ENCODE measurements at regions not wholly inside any gene's neighbourhood (a gene's known extent, or its start where the extent isn't known, plus 50 kb on each side); places are given as distances from the start of the nearest gene placed in this dataset.

DNA sequence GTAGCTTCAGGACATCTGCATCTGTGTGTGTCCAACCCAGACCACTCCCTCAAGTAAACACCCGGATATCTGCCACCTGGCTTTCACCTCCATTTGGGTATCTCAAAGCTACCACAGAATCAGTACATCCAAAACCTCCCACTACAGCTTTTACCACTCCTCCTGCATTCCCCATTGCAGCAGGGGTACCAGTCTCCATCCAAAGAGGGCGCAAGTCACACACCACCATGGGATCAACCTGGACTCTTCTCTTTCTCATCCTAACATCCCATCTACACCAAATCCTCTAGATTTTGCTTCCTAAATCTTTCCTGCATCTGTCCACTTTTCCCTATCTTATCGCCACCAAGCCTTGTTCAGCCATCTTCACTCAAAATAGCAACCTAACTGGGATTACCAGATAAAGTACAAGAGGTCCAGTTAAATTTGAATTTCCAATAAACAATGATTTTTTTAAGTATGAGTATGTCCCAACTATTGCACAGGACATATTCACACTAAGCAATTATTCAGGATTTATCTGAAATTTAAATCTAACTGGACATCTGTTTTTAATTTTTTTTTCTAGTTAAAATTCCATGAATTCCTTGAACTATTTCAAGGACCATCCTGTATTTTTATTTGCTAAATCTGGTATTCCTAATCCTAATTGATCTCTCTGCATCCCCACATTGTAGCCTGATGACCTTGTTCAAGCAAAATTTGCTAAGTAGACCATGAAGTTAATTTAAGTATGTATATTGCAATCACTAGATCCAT lies 164.3 kb upstream of the MLN start:
- no peak for DNase-seq

DNA sequence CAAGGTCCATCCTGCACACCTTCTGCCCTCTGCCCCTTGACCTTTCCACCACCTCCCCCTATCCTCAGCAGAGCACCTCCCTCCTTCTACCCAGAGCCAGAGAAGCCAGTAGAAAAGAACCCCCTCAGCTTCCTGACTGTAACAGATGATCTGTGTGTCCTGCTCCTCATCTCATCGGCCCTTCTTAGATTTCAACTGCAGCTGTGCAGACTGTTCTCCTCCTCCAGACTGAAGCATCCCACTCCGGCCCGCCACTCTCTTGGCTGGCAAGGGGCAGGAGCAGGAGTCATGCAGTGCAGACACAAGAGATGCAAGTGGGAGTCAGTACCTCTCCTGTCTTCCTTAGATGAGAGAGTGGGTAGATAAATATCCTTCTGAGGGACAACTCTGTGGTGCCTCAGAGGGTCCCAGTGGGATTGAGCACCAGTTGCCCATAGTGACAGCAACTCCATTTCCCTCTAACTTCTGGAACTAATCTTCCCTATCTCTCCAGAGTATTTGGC lies 163.5 kb upstream of the MLN start:
- DNase-seq: no peak

DNA sequence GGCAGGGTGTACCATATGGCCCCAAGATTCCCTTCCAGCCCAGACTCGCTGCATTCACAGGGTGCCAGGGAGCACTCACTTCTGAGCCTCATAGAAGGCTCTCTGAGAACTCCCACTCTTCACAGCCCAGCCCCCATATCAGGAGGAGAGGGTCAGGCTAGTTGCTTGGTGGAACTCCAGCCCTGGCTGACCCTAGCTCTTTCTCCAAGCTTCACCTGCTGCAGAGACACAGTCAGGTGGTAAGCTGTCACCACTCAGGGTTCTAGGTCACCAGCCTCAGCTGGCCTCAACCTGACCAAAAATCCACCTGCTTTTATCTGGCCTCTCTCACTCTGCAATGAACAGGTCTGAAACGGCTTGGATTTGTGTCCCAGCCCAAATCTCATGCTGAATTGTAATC lies 162.7 kb upstream of the MLN start:
- no peak for DNase-seq

DNA sequence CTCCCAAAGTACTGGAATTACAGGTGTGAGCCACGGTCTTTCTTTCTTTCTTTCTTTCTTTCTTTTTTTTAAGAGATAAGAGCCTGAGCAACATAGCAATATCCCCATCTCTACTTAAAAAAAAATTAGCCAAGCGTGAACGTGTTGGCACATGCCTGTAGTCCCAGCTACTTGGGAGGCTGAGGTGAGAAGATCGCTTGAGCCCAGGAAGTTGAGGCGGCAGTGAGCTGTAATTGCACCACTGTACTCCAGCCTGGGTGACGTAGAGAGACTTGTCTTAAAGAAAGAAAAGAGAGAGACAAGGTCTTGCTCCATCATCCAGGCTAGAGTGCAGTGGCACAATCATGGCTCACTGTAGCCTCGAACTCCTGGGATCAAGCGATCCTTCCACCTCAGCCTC lies 162.0 kb upstream of the MLN start:
- no peak for DNase-seq

DNA sequence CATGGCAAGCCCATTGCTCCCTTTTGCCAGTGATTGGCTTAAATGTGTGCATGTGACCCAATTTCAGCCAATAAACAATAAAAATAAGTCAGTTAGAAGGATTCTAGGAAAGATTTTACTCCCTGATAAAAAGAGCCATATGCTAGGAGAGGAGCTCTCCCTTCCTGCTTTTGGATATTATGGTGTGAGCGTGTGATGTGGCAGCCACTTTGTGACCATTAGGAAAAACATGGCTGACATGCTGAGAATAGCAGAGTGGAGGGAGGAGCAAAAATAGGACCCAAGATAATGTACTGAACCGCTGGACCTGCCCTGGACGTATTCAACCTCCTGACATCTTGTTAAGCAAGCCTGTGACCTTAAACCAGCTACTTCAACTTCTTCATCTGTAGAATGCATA lies 160.6 kb upstream of the MLN start:
- DNase-seq: no peak

DNA sequence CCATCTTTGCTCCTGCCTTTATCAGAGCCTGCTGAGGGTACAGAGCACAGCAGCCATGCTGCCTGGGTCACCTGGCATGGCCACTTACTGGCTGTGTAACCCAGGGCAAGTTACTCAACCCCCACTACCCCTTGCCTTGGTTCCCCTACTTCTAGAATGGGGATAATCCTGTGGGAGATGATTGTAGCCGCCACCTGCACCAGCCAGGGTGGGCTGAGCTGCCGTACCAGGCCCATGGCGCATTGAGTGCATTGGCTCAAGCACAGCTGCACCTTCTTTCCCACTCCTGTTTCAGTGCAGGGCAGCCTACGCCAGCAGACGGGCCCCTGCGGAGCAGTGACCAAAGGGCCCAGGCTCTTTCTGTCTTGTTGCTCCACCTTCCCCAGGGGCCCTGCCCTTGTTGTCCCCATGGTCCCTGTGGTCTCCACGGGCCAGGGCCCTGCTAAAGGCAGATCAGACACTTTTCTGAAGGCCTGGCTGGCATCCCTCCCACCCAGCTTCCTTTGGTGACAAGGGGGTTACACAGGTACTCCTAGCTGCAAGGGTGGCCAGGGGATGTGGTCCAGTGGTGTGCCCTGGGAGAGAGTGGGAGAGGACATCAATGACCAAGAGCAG lies 159.4 kb upstream of the MLN start:
- no peak for DNase-seq

DNA sequence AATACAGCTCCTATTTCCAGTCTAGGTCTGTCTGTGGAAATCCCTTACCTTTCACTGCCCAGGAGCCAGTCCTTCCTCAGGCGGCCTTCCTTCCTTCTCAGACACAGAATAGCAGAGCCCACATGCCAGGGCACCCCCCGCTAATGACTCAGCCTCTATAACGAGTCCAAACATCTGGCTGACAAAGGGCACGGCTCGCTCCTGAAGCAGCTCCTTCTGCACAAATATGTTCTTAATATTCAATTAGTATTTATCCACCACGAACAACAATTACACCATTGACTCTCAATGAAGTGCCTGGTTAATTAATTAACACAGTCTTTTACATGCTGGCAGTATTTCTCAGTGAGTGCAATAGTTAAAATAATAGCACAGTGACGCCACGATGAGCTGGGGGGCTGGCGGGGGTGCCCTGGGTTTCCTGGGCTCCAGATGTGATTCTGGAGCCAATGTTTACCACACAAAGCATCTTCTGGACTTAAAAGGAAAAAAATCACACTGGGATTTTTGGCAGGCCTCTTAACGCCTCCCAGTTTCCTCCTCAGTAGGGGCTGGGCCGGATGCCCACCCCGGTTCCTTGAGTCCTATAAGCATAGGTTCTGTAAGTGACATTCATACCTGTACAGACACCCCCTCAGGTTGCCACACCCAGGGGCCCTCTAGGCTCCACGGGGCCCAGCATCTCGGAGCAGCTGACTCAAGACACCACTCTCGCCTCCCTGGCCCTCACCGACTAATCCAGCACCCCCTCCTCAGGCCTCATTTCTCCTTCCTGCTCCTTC lies 158.6 kb upstream of the MLN start:
- peak; percentile 15 for DNase-seq

DNA sequence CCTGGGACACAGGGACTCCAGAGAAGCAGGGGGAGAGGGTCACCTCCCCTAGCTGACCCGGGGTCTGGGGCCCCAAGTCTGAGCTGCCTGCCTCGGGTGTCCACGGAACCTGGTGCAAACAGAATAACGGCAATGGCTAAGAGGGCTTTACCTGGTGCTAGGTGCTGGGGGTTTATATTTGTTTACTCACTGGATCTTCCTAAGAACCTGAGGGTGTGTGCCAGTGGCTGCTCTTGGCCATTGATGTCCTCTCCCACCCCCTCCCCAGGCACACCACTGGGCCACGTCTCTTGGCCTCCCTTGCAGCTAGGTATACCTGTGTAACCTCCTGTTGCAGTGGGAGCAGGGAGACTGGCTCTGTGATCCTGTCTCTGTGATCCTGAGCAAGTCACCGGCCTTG lies 157.9 kb upstream of the MLN start:
- DNase-seq: no peak

DNA sequence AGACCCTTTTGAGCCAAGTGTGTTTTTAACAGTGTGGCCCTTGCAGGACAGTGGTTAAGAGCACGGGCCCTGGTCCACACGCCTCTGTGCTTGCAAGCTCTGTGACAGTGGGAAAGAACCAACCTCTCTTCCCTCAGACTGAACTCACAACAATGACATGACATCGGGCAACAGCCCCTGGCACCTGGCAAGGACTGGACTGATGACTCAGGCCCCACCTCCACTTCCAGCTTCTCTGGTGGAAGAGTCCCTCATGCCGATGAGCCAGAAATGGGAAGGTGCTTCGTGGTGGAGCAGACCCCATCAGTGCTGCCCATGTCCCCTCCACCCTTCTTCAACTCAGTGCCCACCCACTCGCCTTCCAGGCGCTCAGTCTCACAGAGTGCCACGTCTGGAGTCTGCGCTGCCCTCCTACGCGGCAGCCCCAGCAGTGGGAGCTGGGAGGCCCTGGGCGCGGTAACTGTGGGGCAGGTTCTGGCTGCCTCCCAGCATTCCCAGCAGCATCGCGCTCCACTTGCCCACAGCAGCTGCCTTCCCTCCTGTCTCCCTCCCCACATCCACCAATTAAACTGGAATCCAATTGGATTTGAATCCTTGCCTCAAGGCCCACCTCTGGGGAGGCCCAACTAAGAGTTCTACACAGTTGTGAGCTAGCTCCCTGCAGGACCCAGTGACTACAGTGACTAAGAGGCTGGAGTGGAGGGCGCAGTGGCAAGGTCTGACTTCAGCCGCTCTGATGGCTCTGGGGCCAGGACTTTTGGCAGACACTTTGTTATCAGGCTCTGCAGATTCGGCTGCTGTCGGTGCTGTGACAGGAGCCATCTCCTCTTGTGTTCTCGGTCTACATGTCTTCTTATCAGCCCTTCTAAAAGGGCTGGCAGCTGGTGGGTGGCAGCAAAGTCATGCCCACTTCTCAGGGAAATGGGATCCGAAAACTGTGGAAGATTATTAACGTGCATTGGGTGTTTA lies 156.8 kb upstream of the MLN start:
- no peak for DNase-seq

DNA sequence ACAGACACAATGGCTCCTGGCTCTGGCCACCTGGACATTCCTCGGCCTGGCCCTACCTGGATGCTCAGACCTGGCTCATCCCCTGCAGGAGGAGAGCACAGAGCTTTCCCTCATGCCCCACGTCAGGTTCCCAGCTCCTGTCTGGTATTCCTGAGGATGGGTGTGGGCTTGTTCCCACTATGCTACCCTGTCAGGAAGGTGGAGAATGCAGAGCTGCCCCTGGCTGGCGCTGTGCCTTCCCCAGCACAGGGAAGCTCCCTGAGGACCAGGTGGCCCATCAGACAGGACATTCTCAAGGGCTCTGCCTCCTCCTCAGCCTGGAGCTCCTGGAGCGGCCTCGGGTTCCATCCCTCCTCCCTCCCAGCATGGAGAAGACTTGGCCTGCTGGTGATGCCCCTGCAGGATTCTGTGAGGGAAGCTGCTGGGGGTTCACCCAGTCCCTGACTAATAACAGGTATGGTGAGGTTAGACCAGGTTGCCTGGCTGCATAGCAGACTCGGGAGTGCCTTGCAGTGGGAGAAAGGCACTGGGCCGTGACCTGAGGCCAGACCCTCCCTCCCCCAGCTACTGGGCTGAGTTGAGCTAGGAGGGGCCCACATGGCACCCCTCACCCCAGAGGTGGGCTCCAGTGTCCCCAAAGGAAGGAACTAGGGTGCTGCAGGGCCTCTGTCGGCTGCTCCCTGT lies 156.0 kb upstream of the MLN start:
- no peak for DNase-seq

DNA sequence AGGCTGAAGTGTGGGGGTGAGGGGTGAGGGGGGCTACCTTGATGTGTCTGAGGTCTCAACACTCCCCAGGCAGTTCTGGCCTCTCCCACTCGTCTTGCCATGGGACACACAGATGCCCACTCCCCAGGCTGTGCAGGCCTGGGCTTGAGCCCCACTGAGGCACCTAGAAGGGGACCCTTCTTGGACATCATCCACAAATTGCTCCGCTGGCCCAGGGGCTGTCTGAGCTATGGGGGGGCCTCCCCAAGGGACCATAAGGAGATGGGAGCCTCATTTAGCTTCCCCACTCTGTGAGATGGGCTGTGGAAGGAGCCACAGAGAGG lies 155.5 kb upstream of the MLN start:
- DNase-seq: no peak

DNA sequence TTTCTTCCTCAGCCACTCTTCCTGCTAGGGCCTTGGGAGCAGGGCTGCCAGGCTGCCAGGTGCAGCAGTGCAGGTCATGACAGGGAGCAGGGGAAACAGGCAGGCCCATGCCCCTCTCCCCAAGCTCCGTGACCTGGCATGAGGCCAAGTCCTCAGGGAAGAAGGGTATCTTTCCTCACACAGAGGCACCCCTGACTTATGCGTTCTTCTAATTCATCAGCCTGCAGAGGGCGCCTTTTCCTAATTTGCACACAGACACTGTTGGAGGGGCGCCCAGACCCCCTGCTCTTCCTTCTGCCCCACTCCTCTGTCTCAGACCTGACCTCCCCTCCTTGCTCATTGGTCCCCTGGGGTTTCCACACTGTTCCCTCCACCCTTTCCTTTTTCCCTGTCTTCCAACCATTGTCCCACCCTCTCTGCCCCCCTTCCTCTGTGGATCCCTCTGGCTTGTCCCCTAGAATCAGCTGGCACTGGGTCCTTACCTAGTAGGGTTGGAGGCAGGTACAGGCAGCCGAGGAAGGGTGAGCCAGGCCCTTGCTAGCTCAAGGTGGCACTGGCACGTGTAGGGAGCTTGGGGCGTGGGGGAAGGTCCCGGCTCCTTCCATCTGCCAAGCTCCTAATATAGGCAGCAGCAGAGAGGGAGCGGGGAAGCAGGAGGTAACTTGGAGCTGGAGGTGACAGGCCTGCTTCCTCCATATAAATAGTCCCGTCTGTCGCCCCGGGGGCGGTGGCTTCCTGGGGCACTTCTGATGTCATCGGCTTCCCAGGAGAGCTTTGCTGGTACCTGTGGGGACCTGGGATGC lies 154.9 kb upstream of the MLN start:
- DNase-seq: no peak

DNA sequence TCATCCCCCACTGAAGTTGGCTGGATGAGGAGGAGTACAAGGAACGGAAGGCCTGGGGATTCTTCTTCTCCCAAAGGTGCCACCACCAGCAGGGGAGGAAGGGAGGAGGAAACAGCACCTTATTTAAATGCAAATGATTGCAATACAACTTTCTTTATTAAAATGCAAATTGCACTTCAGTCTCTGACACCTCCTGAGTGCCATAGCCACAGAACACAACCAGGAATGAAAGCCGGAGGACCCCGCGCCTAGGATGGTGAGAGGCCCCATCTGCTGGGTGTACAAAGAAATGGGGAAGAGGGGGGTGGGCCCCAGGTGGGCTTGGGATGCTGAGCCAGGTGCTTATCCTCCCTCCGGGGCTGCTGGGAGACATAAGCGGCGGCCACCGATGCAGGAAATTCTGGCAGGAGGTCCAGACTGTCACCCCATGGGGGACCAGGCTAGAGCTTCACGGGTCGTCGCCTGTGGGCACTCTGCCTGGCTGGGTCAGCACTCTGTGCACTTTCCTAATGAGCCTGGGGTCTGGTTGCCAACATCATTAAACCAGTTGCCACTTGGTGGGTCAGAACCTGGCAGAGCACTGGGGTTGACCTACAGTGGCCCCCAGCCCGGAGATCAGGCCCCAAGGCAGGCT lies 154.2 kb upstream of the MLN start:
- no peak for DNase-seq

DNA sequence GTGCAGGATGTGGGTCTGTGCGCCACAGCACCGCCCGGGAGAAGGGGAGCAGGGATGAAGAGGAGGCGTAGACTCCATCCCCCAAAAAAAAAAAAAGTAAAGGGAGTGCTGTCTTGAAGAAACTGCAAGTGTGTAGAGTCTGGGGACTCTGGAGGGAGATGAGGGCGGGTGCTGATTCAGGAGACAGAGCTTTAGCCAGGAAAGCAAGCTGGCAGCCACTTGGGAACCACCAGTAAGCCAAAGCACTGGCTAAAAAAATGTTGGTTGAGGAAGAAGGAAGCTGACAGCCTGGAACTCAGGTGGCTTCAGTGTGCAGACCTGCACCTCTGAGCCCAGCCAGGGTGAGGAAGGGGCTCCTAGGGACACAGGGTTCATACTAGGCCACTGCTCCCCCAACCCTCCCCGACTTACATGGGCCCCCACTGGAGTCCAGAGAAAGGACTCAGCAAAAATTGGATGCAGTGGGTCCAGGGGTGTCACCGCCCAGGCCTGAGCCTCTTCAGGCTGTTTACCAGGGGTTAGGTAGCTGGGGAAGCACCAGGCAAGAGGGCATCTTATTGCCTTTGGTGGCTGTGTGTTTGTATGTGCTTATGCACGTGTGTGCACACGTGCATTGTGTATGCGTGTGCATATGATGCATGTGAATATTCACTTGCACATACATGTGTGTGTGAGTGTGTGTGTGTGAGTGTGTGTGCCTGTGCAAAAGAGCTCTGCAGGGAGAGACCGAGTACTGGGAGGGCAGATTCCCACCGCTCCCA lies 153.5 kb upstream of the MLN start:
- DNase-seq: no peak

DNA sequence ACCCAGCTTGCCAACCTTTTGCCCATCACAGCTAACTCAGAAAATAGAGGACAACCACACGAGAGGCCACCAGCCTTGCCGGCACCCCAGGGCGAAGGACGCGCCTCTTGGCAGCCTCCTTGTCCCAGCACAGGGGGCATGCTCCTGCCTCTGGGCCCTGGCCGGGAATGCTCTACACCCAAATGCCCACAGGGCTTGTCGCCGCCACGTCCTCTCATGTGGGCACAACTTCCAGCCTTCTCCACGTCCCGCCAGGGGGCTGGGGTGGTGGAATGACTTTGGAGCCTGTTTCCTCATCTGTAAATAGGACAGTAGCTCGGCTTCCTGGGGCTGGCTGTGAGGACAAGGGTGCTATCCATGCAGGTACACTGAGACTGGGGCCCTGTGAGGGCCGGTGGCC lies 152.4 kb upstream of the MLN start:
- DNase-seq: no peak

DNA sequence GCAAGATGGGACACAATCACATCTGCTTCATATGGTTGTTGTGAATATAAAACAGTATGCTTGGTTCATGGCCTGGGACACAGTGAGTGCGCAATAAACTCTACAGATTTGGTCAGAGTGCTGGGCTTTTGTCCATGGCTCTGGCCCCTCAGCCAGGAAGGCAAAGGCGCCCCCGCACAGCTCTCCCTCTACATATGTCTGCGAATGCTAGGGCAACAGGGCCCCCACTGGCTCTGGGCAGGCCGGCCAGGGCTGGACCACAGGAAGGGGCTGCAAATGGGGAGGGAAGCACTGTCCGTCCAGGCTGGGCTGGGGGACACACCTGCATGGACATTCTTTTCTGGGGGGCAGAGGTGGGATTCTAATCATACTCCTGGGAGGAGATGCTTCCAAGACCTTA lies 151.8 kb upstream of the MLN start:
- no peak for DNase-seq

DNA sequence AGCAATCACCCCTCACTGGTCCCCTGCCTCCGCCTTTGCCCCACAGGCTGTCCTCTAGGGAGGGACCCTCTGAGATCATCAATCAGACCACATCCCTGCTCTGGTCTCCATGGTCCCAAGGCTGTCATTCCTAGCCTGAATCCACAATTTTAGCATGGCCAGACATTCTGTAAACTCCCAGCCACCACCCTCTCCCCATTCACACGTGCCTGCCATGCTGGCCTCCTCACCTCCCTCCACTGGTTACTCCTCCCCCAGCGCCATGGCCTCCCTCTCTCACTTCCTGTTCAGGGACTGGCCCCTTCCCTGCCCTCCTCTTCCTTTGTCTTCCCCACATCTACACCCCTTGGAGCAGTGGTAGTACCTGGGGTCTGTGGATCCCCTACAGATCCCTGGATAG lies 150.7 kb upstream of the MLN start:
- DNase-seq: no peak

DNA sequence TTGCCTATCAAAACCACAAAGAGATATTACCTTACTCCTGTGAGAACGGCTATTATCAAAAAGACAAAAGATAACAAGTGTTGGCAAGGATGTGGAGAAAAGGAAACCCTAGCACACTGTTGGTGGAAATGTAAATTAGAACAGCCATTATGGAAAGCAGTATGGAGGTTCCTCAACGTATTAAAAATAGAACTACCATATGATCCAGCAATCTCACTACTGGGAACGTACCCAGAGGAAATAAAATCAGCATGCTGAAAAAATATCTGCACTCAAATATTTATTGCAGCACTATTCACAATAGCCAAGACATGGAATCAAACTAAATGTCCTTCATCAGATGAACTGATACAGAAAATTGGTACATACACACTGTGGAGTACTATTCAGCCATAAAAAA lies 149.4 kb upstream of the MLN start:
- no peak for DNase-seq

DNA sequence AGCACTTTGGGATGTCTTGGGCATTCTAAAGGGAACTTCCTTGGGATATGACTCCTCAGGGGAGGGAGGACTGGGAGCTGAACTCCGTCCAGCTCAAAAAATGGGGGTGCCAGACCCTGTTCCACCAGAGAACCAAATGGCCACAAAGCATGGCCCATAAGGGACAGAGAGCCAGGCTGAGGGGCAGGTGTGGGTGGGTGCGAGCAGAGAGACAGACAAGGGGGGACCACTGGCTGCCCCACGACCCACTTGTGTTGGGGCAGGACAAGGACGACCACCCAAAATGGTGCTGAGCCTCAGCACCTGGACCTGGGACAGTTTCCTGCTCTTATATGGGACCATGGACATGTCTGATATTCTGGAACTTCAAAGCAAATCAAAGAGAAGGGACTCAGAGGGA lies 148.2 kb upstream of the MLN start:
- no peak for DNase-seq

Data from stimulated activated CD4-positive, alpha-beta T cell treated with anti-CD3 and anti-CD28 coated beads, Interleukin-1b, Interleukin-23, amount 100 ng/mL, for 48 hours (primary cell).